ENCODE measurements at regions not wholly inside any gene's neighbourhood (a gene's known extent, or its start where the extent isn't known, plus 50 kb on each side); places are given as distances from the start of the nearest gene placed in this dataset.

DNA sequence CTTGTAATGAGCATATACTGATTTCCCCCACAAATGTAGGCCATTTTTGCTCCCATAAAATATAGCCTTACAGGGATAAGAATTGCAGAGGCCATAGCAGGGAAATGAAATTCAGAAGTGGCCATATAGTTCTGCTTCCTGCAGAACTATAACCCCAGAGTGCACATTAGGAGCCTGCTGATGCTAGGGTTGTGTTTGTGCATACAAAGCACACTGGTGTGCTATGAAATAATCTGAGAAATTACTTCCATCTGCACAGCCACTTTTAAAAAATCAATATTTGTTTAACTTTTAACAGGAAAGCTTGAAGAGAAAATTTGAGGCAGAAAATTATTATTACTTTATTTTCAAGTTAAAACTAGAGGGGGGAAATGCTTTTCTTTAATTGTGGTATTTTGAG lies 380.3 kb downstream of the MRPS30 start:
- no peak overlapping the region for H3K27ac ChIP-seq
- no peak for DNase-seq (ENCODE audit: low spot score in 2 of 2)
- H3K9me3 ChIP-seq = no peaks in the 10 kb centered on the region
- H3K27me3 ChIP-seq = no peaks in the 10 kb centered on the region
- intact Hi-C loops (cut with DNase I) = no loop called here
- H3K36me3 ChIP-seq = no peaks in the 10 kb centered on the region
- TF ChIP-seq, protein P1, sequence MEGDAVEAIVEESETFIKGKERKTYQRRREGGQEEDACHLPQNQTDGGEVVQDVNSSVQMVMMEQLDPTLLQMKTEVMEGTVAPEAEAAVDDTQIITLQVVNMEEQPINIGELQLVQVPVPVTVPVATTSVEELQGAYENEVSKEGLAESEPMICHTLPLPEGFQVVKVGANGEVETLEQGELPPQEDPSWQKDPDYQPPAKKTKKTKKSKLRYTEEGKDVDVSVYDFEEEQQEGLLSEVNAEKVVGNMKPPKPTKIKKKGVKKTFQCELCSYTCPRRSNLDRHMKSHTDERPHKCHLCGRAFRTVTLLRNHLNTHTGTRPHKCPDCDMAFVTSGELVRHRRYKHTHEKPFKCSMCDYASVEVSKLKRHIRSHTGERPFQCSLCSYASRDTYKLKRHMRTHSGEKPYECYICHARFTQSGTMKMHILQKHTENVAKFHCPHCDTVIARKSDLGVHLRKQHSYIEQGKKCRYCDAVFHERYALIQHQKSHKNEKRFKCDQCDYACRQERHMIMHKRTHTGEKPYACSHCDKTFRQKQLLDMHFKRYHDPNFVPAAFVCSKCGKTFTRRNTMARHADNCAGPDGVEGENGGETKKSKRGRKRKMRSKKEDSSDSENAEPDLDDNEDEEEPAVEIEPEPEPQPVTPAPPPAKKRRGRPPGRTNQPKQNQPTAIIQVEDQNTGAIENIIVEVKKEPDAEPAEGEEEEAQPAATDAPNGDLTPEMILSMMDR (IDR thresholded peaks at IDR 0.05) = no peak
- no peak overlapping the region for H3K4me3 ChIP-seq
- H3K4me1 ChIP-seq = no peaks in the 10 kb centered on the region

DNA sequence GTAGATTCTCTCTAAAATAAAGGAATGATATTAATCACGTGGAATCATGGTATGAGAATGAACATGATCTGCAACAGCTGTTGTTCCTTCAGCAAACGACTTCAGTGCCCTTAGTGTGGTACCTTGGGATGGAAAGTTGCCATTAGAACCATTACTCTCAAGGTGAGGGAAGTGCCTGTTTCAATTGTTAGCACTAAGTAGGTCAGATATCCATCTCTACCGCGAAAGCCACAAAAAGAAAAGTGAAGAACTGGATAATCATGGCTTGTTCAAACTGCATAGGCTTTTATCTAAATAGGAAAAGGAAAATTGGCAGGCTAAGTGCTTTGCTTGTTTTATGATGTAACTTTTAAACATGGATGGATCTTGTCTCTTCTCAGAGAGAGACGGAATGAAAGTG lies 380.7 kb downstream of the MRPS30 start:
- Histone ChIP-seq H3K4me1 (no peaks in the 10 kb centered on the region), H3K27ac (no peak overlapping the region), H3K36me3 (no peaks in the 10 kb centered on the region), H3K27me3 (no peaks in the 10 kb centered on the region), H3K9me3 (no peaks in the 10 kb centered on the region), H3K4me3 (no peak overlapping the region)
- intact Hi-C loops (cut with DNase I) = no loop called here
- DNase-seq (ENCODE audit: low spot score in 2 of 2) = no peak
- TF ChIP-seq, protein P1 (IDR thresholded peaks at IDR 0.05) = no peak

DNA sequence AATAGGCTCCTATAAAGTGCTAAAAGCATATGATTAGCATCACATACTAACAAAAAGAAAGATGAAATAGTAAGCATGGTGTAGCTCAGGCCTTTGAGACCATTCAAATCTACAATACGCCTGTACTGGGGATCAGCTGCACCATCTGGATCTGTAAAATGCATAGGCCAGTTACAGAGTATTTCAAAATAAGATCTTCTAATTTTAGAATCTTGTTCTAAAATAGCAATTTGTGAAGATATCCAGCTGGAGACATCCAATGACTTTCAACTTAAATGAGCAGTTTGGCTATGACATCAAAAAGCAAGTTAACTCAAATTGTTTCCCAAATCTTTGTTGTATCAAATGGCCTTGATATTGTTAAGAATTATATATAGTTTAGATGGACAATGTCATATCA lies 386.3 kb downstream of the MRPS30 start:
- no peaks in the 10 kb centered on the region for H3K9me3 ChIP-seq
- H3K27ac ChIP-seq = no peak overlapping the region
- TF ChIP-seq, protein P1 (IDR thresholded peaks at IDR 0.05) = no peak
- H3K4me3 ChIP-seq = no peak overlapping the region
- H3K36me3 ChIP-seq = no peaks in the 10 kb centered on the region
- no peaks in the 10 kb centered on the region for H3K27me3 ChIP-seq
- DNase-seq (ENCODE audit: low spot score in 2 of 2) = no peak
- H3K4me1 ChIP-seq = no peaks in the 10 kb centered on the region
- intact Hi-C loops (cut with DNase I) = no loop called here
